ENCODE measurements at regions not wholly inside any gene's neighbourhood (a gene's known extent, or its start where the extent isn't known, plus 50 kb on each side); places are given as distances from the start of the nearest gene placed in this dataset.

DNA sequence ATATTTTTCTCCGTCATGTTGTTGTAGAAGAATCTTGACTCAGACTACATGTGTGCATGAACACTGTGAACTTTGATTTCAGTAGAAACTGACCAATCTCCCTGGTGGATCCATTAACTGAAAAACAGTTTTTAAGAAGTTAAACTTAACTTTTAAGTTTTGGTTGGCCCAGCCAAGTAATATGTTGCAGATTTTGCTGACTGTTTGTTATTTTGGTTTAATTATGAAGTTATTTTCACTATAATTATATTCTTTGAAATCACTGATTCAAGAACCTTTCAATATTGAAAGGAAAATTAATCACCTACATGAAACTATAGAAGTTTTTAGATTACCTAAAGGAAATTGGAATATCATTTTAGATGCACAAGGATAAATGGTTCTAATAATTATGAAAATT is 373.6 kb upstream of the COX7C start:
- no peak overlapping the region for H3K56ac ChIP-seq (replicated peaks; ENCODE audit: insufficient read length, low read depth, low read length)
- no peaks in the 10 kb centered on the region for H3K27me3 ChIP-seq (replicated peaks in 1 of 4; ENCODE audit: control insufficient read depth in 3 of 4, extremely low read depth in 1 of 4, insufficient read depth in 3 of 4, low read length in 3 of 4)
- no peaks in the 10 kb centered on the region for H3K4me1 ChIP-seq (replicated peaks in 1 of 4; ENCODE audit: control insufficient read depth in 3 of 4, insufficient read depth in 4 of 4, low read length in 3 of 4)
- no peak for TF ChIP-seq CHD1 (IDR thresholded peaks at IDR 0.05; ENCODE audit: low read depth, low read length)
- no peak for TF ChIP-seq RAD21 (IDR thresholded peaks at IDR 0.05 in 1 of 2, conservative IDR thresholded peaks at IDR 0.05 in 1 of 2; ENCODE audit: low read depth in 2 of 2, low read length in 2 of 2)
- TF ChIP-seq POU5F1 (IDR thresholded peaks at IDR 0.05; ENCODE audit: low read depth, low read length), result no peak
- TF ChIP-seq TAF7 (optimal IDR thresholded peaks at IDR 0.05; ENCODE audit: borderline replicate concordance, low read depth, low read length), result no peak
- TF ChIP-seq BRCA1 (IDR thresholded peaks at IDR 0.05; ENCODE audit: low read depth, low read length), result no peak
- TF ChIP-seq MAFK (IDR thresholded peaks at IDR 0.05; ENCODE audit: low read depth, low read length), result no peak
- no peak for TF ChIP-seq PHF8 (conservative IDR thresholded peaks at IDR 0.05; ENCODE audit: low read depth, low read length)
- no peak for TF ChIP-seq CBX8 (IDR thresholded peaks at IDR 0.05; ENCODE audit: borderline replicate concordance, low read depth, low read length)
- no peak for TF ChIP-seq BCL11A (IDR thresholded peaks at IDR 0.05; ENCODE audit: low read depth in 2 of 2, low read length in 2 of 2)
- TF ChIP-seq SAP30 (IDR thresholded peaks at IDR 0.05; ENCODE audit: insufficient read depth, insufficient replicate concordance, low read length), result no peak
- no peak for TF ChIP-seq SP1 (IDR thresholded peaks at IDR 0.05; ENCODE audit: low read depth, low read length)
- TF ChIP-seq KDM5A (IDR thresholded peaks at IDR 0.05; ENCODE audit: low read length), result no peak
- no peak for TF ChIP-seq GTF2F1 (IDR thresholded peaks at IDR 0.05; ENCODE audit: borderline replicate concordance, low read depth, low read length)
- TF ChIP-seq CEBPB (IDR thresholded peaks at IDR 0.05; ENCODE audit: low read depth, low read length), result no peak
- no peak for TF ChIP-seq HDAC6 (IDR thresholded peaks at IDR 0.05; ENCODE audit: low read depth, low read length)
- no peaks in the 10 kb centered on the region for H3K36me3 ChIP-seq (ENCODE audit: control insufficient read depth in 2 of 4, insufficient read depth in 4 of 4, low read length in 3 of 4)
- H4K20me1 ChIP-seq (replicated peaks in 1 of 2; ENCODE audit: control insufficient read depth in 1 of 2, insufficient read depth in 2 of 2, low read length in 2 of 2), result no peaks in the 10 kb centered on the region
- H2BK5ac ChIP-seq (ENCODE audit: low read depth, low read length), result no peak overlapping the region
- no peak overlapping the region for H3K4me3 ChIP-seq (ENCODE audit: extremely low read depth in 1 of 4, insufficient read depth in 2 of 4, low read depth in 3 of 4, low read length in 4 of 4)
- DNase-seq (ENCODE audit: low read depth in 1 of 2, low spot score in 2 of 2) (no peak), FAIRE-seq (no peak)
- POLR2A ChIA-PET (ENCODE audit: partially characterized antibody), result no interaction called here
- H3K79me1 ChIP-seq (ENCODE audit: low read depth, low read length), result no peaks in the 10 kb centered on the region
- H3K9ac ChIP-seq (replicated peaks in 1 of 4; ENCODE audit: extremely low read depth in 1 of 4, low read depth in 3 of 4, low read length in 3 of 4), result no peak overlapping the region
- H4K5ac ChIP-seq (ENCODE audit: insufficient read length, low read depth, low read length), result no peak overlapping the region
- H3K9me3 ChIP-seq (ENCODE audit: insufficient read depth in 2 of 2, low read depth in 1 of 2, low read length in 1 of 2), result no peaks in the 10 kb centered on the region
- H3K14ac ChIP-seq (ENCODE audit: insufficient read length), result no peak overlapping the region
- 0% methylated on average over 1 of the region's 1 CpG; no CpG with 5 or more reads in 1 of the 2 experiments for WGBS, 2 experiments (ENCODE audit: extremely low coverage in 1 of 2, insufficient coverage in 1 of 2, insufficient read length in 1 of 2, insufficient replicate concordance in 2 of 2, low coverage in 1 of 2, low lambda C conversion rate in 2 of 2, missing lambda C conversion rate in 1 of 2)
- no peaks in the 10 kb centered on the region for H3K23me2 ChIP-seq (ENCODE audit: low read depth, low read length)
- no peak overlapping the region for H3K18ac ChIP-seq (ENCODE audit: extremely low read depth, low read length)
- no peak overlapping the region for H2AFZ ChIP-seq (ENCODE audit: low read length)
- no peak overlapping the region for H2BK12ac ChIP-seq (ENCODE audit: low read depth, low read length)
- CTCF ChIA-PET (ENCODE audit: partially characterized antibody), result no interaction called here
- no peak overlapping the region for H2BK20ac ChIP-seq (ENCODE audit: low read length)
- H2BK120ac ChIP-seq (replicated peaks; ENCODE audit: low read depth, low read length), result no peak overlapping the region
- no peak overlapping the region for H2AK5ac ChIP-seq (ENCODE audit: low read depth, low read length)
- no peak overlapping the region for H3K27ac ChIP-seq (ENCODE audit: low read depth, low read length)
- no peak overlapping the region for H2BK15ac ChIP-seq (ENCODE audit: low read length)
- H3K79me2 ChIP-seq (ENCODE audit: control insufficient read depth in 1 of 2, insufficient read depth in 2 of 2, low read length in 2 of 2), result no peaks in the 10 kb centered on the region
- no peak overlapping the region for H3K4ac ChIP-seq (replicated peaks; ENCODE audit: insufficient read length, low read depth, low read length)
- no peak overlapping the region for H4K91ac ChIP-seq (replicated peaks; ENCODE audit: insufficient read length, low read length)
- no peak overlapping the region for H4K8ac ChIP-seq (ENCODE audit: extremely low read depth, insufficient read depth, low read length)
- no peak overlapping the region for H3K23ac ChIP-seq (ENCODE audit: insufficient read length)
- H3K4me2 ChIP-seq (ENCODE audit: insufficient read depth in 1 of 2, low read depth in 2 of 2, low read length in 2 of 2), result no peak overlapping the region

Measured in H1 (cell line).